G401.6 (cell line): ENCODE measurements at regions not wholly inside any gene's neighbourhood (a gene's known extent, or its start where the extent isn't known, plus 50 kb on each side); places are given as distances from the start of the nearest gene placed in this dataset.

Experiments used
- FAIRE-seq: peaks from 2 replicates; lab custom pipeline; 2012; peaks lifted over from hg19 to GRCh38; lab: Jason Lieb, UNC

- FAIRE-seq = no peak
Observed at GRCh38 chr3:118472586-118472985, 562.1 kb downstream of the IGSF11 start.

GRCh38 chr3:118473343-118473742, 561.3 kb downstream of the IGSF11 start:
- no peak for FAIRE-seq

GRCh38 chr3:118476885-118477618, 557.6 kb downstream of the IGSF11 start:
- no peak for FAIRE-seq

- FAIRE-seq = no peak
Observed at GRCh38 chr3:118477768-118478167, 556.9 kb downstream of the IGSF11 start.

DNA sequence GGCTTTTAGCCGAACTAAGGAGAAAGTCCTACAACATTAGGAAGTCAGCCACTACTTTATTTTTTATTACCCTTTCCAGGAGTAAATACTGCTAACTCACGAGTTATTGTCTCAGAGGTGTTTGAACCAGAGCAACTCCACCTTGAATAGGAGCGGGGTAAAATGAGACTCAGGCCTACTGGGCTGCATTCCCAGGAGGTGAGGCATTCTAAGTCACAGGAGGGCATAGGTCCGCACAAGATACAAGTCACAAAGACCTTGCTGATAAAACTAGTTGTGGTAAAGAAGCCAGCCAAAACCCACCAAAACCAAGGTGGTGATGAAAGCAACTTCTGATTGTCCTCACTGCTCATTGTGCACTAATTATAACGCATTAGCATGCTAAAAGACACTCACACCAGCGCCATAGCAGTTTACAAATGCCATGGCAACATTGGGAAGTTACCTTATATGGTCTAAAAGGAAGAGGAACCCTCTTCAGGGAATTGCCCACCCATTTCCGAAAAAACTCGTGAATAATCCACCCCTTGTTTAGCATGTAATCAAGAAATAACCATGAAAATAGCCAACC, 555.9 kb downstream of the IGSF11 start:
- FAIRE-seq = no peak

DNA sequence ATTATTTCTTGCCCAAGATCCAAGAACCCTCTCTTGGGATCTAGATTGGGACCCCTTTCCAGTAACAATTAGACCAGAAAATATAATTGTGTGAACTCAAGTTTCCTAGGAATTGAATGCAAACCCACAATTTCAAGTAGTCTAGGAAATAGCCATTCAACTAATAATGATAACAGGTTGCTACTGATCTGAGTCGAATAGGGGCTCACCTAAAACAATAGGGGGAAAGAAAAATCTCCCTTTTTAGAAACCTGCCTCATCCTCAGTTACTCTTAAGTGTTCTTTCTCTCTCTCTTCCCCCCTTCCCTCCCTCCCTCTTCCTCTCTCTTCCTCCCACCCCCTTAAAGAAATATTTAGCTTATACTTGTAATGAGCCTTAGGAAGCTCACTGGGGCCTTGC, 555.3 kb downstream of the IGSF11 start:
- no peak for FAIRE-seq

DNA sequence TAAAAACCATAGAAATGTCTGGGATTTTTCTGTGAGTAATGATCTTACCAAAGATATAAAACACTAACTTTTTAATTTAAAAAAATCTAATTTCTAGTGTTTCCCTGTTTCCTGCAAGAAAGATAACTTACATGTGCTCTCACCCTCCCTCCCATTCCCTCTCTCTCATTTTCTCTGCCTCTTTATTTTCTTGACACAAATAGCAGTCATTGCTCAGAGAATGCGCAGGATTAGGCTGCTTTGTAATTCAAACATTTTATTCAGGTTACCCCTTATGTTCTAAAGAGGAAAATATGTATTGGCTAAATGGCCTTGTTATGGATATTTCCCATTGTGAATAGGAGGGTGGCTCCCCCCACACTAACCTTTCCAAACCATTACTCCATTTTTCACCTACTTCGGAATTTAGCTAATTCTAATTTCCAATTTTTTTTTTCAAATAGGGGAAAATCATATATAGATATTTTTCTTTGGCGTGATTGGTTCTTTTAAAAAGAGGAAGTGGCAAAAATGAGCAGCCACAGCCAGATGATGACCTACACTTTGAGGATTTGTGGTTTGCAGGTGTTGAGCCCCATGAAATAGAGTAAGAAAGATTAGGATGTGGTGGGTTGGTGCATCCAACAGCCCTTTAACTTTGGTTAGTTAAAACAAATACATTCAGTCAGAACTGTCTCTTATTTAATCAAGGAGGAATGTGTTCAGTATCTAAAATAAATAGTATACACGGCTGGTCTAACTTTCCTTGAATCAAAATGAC, 554.4 kb downstream of the IGSF11 start:
- FAIRE-seq = no peak

GRCh38 chr3:118485693-118486092, 549.0 kb downstream of the IGSF11 start:
- FAIRE-seq = no peak

DNA sequence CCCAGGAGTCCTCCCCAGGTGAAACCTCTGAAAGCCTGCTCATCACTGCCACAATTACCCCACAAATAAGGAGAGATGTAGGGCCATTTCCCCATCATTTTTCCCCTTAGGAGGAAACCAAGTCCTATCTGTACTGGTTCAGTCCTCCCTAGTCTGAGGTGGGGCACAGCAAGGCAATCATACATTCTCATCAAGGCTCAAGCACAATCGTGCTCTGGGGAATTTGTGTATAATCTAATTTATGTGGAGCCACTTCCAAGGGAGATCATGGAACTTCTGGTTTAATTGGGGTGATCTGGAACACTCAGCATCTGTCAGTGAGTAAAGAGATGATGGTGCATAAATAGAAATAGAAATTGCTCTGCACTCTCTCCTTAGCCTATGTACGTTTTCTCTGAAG, 546.9 kb downstream of the IGSF11 start:
- no peak for FAIRE-seq

DNA sequence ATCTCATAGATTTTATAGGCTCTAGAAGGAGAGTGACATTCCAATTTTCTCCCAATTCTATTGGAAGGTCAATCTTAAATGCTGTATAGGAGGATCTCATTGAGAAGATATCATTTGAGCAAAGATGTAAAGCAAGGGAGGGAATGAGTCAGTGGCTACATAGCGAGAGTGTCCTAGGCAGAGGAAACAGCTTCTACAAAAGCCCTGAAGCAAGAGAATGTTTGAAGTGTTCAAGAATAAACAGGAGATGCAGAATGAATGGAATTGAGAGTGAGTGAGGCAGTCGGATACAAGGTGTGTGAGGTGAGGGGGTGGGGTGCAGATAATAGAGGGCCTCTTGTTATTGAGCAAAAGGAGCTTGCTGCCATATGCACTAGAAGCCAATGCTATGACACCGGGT, 545.9 kb downstream of the IGSF11 start:
- FAIRE-seq = no peak

DNA sequence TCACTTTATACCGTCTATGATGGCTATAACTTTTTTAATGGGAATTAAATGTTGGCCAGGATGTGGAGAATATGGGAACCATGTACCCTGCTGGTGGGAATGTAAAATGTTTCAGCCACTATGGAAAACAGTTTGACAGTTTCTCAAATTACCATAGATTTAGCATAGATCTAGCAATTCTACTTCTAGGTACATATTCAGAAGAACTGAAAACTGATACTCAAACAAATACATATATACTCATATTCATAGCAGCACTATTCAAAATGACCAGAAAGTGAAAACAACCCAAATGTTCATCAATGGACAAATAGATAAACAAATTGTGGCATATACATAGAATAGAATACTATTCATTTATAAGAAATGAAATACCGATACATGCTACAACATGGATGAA, 539.4 kb downstream of the IGSF11 start:
- FAIRE-seq = no peak

DNA sequence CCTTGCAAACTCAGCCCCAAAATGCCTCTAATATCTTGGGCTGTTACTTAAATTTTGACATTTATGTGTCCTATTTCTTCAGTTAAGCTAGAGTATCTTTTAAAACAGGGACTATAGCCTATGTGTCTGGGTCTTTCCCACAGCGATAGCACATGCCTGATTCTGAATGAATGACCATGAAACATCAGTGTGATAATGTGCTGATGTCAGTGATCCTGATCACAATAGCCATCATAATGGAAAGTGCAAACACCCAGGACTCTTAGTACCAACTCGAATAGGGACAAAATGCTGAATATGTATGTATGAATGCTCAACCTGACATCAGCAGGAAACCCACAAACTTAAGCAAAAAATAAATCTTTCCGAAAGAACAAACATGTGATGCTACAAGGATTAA, 537.4 kb downstream of the IGSF11 start:
- no peak for FAIRE-seq

DNA sequence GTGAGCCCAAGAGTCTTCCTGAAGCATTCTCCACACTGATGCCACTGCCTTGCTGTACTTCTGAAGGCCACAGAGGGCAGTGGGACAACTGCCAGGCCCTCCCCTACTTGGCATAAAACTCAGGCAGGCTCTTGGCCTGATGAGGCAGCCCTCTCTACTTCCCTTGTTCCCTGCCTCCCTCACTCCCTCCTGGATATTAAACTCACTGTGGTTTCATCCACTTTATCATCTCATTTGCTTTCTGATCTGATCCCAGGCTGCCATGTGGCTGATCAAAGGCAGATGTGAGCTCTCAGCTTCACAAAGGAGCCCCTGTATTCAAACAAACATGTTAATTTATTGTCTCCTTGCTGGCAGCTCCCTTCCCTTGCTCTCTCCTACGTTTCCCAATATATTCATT, 533.5 kb downstream of the IGSF11 start:
- no peak for FAIRE-seq

DNA sequence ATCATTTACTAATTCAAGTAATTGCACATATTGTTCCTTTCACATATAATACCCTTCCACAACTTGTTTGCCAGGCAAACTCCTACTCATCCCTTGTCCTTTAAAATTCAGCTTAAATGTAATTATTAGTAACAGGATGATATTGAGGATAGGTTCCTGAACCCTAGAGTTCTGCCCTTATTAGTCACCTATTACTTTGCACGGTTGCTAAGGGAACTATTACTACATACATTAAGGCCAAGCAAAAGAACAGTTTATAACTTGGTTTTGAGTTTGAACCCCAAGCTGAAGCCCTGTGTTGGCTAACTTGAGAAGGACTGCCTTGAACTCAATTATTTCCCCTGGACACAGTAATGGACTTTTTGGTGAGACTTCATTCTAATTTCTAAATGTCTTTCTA, 529.7 kb downstream of the IGSF11 start:
- FAIRE-seq = no peak

- no peak for FAIRE-seq
Observed at GRCh38 chr3:118505784-118506183, 528.9 kb downstream of the IGSF11 start.

DNA sequence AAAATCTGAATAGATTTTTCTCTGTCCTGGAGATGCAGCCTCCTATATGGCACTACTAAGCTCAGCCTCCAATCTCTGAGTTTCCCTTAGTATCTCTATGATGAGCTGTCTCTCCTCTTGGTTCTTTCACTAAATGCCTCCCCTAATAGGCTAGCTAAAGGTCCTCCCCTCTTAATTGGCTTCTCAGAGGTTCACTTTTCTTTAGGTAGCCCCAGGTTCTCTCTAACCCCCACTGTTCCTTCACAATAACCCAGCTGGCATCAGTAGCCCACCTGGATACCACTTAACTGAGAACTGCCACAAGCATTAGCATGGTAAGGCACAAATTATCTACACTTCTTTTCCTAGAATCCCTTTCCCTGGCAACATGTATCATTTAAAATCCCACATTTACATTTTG, 523.2 kb downstream of the IGSF11 start:
- FAIRE-seq = no peak

DNA sequence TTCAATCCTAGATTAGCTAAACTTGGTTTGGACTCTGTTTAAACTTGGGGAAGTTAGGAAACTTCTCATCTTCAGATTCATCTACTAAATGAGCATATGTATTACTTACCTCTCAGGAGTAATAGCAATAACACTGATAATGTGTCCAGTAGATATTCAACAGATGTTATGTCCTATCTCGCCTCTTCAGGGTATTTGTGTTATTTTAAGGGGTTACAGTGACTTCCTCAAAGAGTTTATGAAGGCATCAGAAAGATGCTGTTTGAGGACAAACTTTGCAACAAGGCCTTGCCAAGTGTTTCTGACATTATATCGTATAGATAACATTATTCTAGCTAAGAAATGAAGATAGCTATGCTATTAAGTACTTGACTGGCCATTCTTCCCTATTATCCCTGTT, 522.3 kb downstream of the IGSF11 start:
- FAIRE-seq = no peak

- FAIRE-seq = no peak
Observed at GRCh38 chr3:118525077-118525476, 509.6 kb downstream of the IGSF11 start.

GRCh38 chr3:118526758-118527513, 507.7 kb downstream of the IGSF11 start:
- no peak for FAIRE-seq

DNA sequence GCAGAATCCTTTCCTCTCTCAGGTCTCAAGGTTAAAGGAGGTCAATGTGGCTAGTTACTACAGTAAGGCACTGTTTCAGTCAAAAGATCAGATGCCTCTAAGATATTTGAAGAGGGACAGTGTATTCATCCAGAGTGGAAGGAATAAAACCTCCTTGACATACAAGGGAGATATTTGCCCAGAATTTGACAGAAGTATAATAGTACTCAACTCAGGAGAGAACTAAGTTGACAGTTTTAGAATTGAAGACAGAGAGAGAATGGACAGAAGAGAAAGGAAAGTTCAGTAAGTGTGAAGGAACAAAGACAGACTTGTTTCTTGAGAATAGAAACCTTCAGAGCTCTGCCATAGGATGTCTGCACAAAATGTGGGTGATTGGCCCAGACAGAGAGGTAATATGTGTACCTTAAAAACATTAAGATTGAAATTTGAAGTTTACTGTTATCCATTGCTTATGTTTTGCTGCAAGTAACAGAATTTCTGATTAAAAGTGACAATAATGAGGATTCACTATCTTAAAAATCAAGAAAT, 507.1 kb downstream of the IGSF11 start:
- no peak for FAIRE-seq

DNA sequence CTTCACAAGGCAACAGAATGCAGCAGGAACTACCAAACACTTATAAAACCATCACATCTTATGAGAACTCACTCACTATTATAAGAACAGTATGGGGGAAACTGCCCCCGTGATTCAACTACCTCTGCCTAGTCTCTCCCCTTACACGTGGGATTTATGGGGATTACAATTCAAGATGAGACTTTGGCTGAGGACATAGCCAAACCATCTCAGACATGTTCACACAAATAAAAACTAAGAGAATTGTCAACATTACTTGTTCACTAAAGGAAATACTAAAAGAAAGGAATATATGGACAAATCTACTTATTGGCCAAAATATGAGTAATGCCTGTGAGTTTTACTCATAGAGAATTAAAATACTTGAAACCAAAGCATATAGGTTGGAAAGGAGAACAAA, 505.1 kb downstream of the IGSF11 start:
- no peak for FAIRE-seq

GRCh38 chr3:118530350-118530922, 504.2 kb downstream of the IGSF11 start:
- FAIRE-seq = no peak
